GM23248 (cell line): ENCODE measurements at regions not wholly inside any gene's neighbourhood (a gene's known extent, or its start where the extent isn't known, plus 50 kb on each side); places are given as distances from the start of the nearest gene placed in this dataset.

Source experiments
- EZH2 ChIP-seq: fragments of 200-600 bp; sonication (generic); IDR thresholded peaks from 2 replicates; pipeline ENCODE4 v1.6.1; 2018; ENCODE audit warnings: antibody characterized with exemption, mild to moderate bottlenecking; ENCODE audit not compliant: insufficient read depth, poor library complexity, severe bottlenecking
- EZH2phosphoT487 ChIP-seq: fragments of 200-600 bp; sonication (generic); IDR thresholded peaks from 2 replicates; pipeline ENCODE4 v1.6.1; 2018; ENCODE audit warnings: antibody characterized with exemption, moderate library complexity, mild to moderate bottlenecking, low read depth; ENCODE audit not compliant: insufficient read depth

GRCh38 chr16:51876601-51876875, 670.4 kb downstream of the TOX3 start:
- TF ChIP-seq EZH2phosphoT487 (no peak), EZH2 (no peak)
